Lung (tissue), 11 donors: ENCODE measurements at regions not wholly inside any gene's neighbourhood (a gene's known extent, or its start where the extent isn't known, plus 50 kb on each side); places are given as distances from the start of the nearest gene placed in this dataset.

Experiments used
- ATAC-seq: fragments of 200-7000 bp; cut with Tn5 transposase; one replicate; pipeline ENCODE4 v1.9.1; 2020; ENCODE audit warnings: moderate number of reproducible peaks; ENCODE audit not compliant: insufficient read depth, low FRiP score
- DNase-seq, 3 donors: peaks; one replicate each; pipeline ENCODE4 v3.0.0-alpha.2; 2013 to 2017
- H3K27ac ChIP-seq, 2 donors: one replicate each; pipeline ENCODE4 v1.5.1; 2013; ENCODE audit warnings: mild to moderate bottlenecking in 2 of 2, moderate library complexity in 2 of 2, control low read depth in 1 of 2, inconsistent platforms in 1 of 2, low read depth in 1 of 2, low read length in 1 of 2
- H3K27me3 ChIP-seq, 3 donors: one replicate each; pipeline ENCODE4 v1.5.1; 2013; ENCODE audit warnings: low read length in 2 of 3; ENCODE audit not compliant: control insufficient read depth in 3 of 3, insufficient read depth in 3 of 3
- H3K36me3 ChIP-seq, 4 donors: one replicate each; pipeline ENCODE4 v1.5.1; 2013; ENCODE audit warnings: low read length in 4 of 4, mild to moderate bottlenecking in 1 of 4, moderate library complexity in 1 of 4; ENCODE audit not compliant: control insufficient read depth in 4 of 4, insufficient read depth in 4 of 4
- H3K4me1 ChIP-seq, 5 donors: one replicate each; pipeline ENCODE4 v1.5.1; 2013; ENCODE audit warnings: low read length in 5 of 5, mild to moderate bottlenecking in 2 of 5, moderate library complexity in 1 of 5; ENCODE audit not compliant: control insufficient read depth in 5 of 5, insufficient read depth in 5 of 5
- H3K4me3 ChIP-seq: one replicate; pipeline ENCODE4 v1.5.1; 2013; ENCODE audit warnings: mild to moderate bottlenecking, control low read depth, moderate library complexity
- H3K9ac ChIP-seq, 2 donors: one replicate each; pipeline ENCODE4 v1.5.1; 2013; ENCODE audit warnings: low read length in 2 of 2, control low read depth in 1 of 2; ENCODE audit not compliant: insufficient read depth in 1 of 2
- H3K9me3 ChIP-seq, 4 donors: one replicate each; pipeline ENCODE4 v1.5.1; 2013; ENCODE audit warnings: low read length in 3 of 4, mild to moderate bottlenecking in 1 of 4, moderate library complexity in 1 of 4; ENCODE audit not compliant: control insufficient read depth in 4 of 4, insufficient read depth in 3 of 4
- WGBS, 2 donors: extraction: QIAGEN DNeasy Blood & Tissue Kit; methylation state at CpG; one replicate each; pipeline ENCODE4 v1.1.7; 2013; 5-methylcytosine and 5-hydroxymethylcytosine counted together
- TF ChIP-seq, protein P1 (sequence below): IDR thresholded peaks from 2 replicates; pipeline ENCODE4 v1.5.1; 2012; ENCODE audit warnings: mild to moderate bottlenecking; ENCODE audit errors: control extremely low read depth, extremely low read depth
- donor health status: control.
- donor health status: control.
- donor health status: Bipolar disorder and iron deficiency.
- donor health status: healthy.
- donor health status: DM: yes; HTN: yes; CAD: no.

DNA sequence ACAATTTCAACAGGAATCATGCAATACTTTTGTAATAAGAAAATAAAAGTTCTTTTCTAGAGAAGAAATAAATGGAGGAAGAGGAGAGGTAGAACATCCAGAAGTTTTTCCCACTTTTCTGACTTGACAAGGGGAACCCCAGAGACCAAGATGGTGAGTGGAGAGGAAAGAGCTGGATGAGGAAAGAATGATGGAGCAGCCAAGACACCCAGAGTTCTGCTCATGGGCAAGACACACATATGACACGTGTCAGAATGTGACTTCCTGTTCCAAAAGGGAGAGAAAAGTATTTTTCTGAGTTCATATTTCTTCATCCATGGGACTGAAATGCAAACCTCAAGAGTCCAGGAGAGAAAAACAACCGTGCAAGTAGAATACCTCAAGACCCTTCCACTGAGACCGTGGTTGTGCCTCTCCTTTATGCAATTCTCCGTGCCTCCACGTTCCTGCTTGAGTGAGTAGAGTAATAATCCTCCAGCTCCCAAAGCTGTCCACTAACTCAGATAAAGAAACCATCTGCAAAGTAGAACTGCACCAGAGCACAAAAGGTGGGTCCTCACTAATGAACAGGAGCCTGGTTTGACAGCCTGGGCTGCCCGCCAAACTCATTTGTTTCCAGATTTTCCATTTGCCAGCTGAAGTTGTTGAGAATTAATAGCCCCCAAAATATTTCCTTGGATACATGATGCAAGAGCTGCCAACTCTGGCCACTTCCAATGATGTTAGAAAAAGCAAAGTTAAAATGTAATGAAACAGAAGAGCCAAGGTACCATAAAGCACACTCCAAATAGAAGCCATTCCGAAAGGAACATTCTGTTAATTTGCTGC lies 272.6 kb upstream of the IGF1R start:
- WGBS, 2 donors = 82 to 89% methylated on average over 7 of the region's 7 CpGs
- Histone ChIP-seq H3K9me3 (peaks cover 0 to 3% (median 0%) of the 10 kb centered on the region in 4 donors), H3K36me3 (no peaks in the 10 kb centered on the region), H3K27ac (no peak overlapping the region), H3K9ac (no peak overlapping the region), H3K4me3 (no peak overlapping the region), H3K4me1 (no peaks in the 10 kb centered on the region), H3K27me3 (no peaks in the 10 kb centered on the region)
- TF ChIP-seq, protein P1, sequence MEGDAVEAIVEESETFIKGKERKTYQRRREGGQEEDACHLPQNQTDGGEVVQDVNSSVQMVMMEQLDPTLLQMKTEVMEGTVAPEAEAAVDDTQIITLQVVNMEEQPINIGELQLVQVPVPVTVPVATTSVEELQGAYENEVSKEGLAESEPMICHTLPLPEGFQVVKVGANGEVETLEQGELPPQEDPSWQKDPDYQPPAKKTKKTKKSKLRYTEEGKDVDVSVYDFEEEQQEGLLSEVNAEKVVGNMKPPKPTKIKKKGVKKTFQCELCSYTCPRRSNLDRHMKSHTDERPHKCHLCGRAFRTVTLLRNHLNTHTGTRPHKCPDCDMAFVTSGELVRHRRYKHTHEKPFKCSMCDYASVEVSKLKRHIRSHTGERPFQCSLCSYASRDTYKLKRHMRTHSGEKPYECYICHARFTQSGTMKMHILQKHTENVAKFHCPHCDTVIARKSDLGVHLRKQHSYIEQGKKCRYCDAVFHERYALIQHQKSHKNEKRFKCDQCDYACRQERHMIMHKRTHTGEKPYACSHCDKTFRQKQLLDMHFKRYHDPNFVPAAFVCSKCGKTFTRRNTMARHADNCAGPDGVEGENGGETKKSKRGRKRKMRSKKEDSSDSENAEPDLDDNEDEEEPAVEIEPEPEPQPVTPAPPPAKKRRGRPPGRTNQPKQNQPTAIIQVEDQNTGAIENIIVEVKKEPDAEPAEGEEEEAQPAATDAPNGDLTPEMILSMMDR = no peak
- ATAC-seq (no peak), DNase-seq (no peak)

DNA sequence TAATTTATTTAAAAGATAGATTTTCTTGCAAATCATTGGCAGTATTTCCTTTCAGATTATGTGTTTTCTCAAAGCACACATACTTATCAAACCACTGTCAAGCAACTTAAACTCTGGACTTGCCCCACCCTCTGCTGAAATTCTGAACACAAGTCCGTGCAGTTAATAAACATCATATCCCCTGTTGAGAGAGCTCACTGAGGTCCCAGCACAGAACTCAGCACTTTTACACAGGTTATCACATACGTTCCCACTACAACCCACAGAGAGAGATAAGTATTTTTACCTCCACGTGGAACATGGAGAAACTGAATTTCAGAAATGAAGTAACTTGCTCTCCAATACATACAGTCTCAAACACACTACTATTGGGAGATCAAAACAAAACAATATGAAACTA lies 267.6 kb upstream of the IGF1R start:
- peaks cover 0 to 3% (median 0%) of the 10 kb centered on the region in 3 donors for H3K27me3 ChIP-seq
- TF ChIP-seq, protein P1 = no peak
- peaks cover 0 to 3% (median 1%) of the 10 kb centered on the region in 4 donors for H3K9me3 ChIP-seq
- no peak overlapping the region for H3K4me3 ChIP-seq
- no peak overlapping the region for H3K27ac ChIP-seq
- H3K4me1 ChIP-seq = no peaks in the 10 kb centered on the region
- no peak overlapping the region for H3K9ac ChIP-seq
- no peak for DNase-seq
- H3K36me3 ChIP-seq = no peaks in the 10 kb centered on the region
- ATAC-seq = no peak
- 72 to 87% methylated on average over 3 of the region's 3 CpGs for WGBS, 2 donors

DNA sequence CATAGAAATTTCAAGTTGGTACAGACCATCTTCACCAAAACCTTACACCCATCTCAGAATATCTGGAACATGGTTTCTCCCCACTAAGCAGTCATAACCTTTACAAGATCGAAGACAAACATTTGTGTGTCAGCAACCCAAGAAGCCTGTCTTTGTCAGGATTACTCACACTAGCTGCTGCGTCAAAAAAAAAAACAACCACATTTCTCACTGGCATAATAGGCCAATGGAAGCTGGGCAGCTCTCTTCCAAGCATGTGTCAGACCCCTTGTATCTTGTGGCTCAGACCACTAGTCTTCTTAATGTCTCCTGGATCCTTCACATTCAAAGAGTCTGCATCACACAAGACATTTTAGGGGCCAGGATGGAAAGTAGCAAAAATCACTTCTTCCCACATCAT lies 266.9 kb upstream of the IGF1R start:
- no peak overlapping the region for H3K9ac ChIP-seq
- H3K27ac ChIP-seq = no peak overlapping the region
- WGBS, 2 donors = 86 to 92% methylated on average over 2 of the region's 2 CpGs

More for the DNA sequence above, 266.9 kb upstream of the IGF1R start:
- peaks cover 0 to 3% (median 0%) of the 10 kb centered on the region in 3 donors for H3K27me3 ChIP-seq
- no peak overlapping the region for H3K4me3 ChIP-seq
- H3K9me3 ChIP-seq = peaks cover 0 to 3% (median 1%) of the 10 kb centered on the region in 4 donors
- DNase-seq = no peak
- no peaks in the 10 kb centered on the region for H3K4me1 ChIP-seq
- no peaks in the 10 kb centered on the region for H3K36me3 ChIP-seq
- TF ChIP-seq, protein P1 = no peak
- ATAC-seq = no peak
